ENCODE measurements at regions not wholly inside any gene's neighbourhood (a gene's known extent, or its start where the extent isn't known, plus 50 kb on each side); places are given as distances from the start of the nearest gene placed in this dataset.

DNA sequence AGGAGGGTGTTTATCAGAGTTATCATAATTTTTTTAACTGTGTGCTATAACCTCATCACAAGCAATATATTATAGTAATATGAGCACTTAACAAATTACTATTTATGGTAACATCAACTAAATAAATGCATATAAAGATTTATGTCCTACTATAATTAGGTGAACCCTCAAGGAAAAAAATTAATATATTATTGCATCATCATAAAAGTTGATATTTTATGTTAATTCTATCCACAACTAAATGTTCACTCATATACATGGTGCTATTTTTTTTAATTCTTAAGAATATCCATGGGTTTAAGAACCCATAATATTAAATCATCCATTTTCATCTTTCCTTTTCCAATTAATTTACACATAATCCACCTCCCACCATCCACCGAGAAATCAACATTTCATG, 506.0 kb upstream of the USP15 start:
- Histone ChIP-seq H3K4me3 (ENCODE audit: low read length) (no peak overlapping the region), H3K9ac (ENCODE audit: low read depth, low read length) (no peak overlapping the region), H3K27me3 (ENCODE audit: control insufficient read depth, insufficient read depth, low read length) (no peaks in the 10 kb centered on the region), H3K4me1 (ENCODE audit: control insufficient read depth, insufficient read depth, low read length) (no peaks in the 10 kb centered on the region), H3K9me3 (replicated peaks; ENCODE audit: low read length) (no peaks in the 10 kb centered on the region), H3K36me3 (ENCODE audit: insufficient read depth, low read length) (no peaks in the 10 kb centered on the region), H3K4me2 (ENCODE audit: low read length) (no peak overlapping the region)

GRCh38 chr12:61757831-61758505, 502.2 kb upstream of the USP15 start:
- H3K4me3 ChIP-seq (ENCODE audit: low read length), result no peak overlapping the region
- H3K4me2 ChIP-seq (ENCODE audit: low read length), result no peak overlapping the region
- no peaks in the 10 kb centered on the region for H3K9me3 ChIP-seq (replicated peaks; ENCODE audit: low read length)
- no peak overlapping the region for H3K9ac ChIP-seq (ENCODE audit: low read depth, low read length)
- H3K27me3 ChIP-seq (ENCODE audit: control insufficient read depth, insufficient read depth, low read length), result no peaks in the 10 kb centered on the region
- H3K4me1 ChIP-seq (ENCODE audit: control insufficient read depth, insufficient read depth, low read length), result no peaks in the 10 kb centered on the region
- H3K36me3 ChIP-seq (ENCODE audit: insufficient read depth, low read length), result no peaks in the 10 kb centered on the region

DNA sequence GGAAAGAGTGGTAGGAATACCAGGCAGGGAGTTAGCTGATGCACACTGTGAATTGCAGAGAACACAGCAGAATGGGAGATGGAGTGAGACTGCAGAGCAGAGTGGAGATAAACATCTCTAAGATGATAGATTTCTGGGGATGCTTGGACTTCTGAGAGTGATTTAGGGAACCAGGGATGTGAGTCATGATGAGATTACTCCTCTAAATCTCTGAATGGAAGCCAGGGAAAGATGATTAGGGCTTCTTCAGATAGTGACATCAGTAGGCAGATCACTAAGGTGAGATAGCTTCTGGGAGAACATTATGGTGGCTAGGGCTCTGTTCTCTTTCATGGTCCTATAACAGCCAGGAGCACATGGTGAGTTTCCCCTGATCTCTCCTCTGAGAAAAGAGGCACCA, 501.5 kb upstream of the USP15 start:
- Histone ChIP-seq H3K4me1 (ENCODE audit: control insufficient read depth, insufficient read depth, low read length) (no peaks in the 10 kb centered on the region), H3K9ac (ENCODE audit: low read depth, low read length) (no peak overlapping the region), H3K9me3 (replicated peaks; ENCODE audit: low read length) (no peaks in the 10 kb centered on the region), H3K4me2 (ENCODE audit: low read length) (no peak overlapping the region), H3K27me3 (ENCODE audit: control insufficient read depth, insufficient read depth, low read length) (no peaks in the 10 kb centered on the region), H3K4me3 (ENCODE audit: low read length) (no peak overlapping the region), H3K36me3 (ENCODE audit: insufficient read depth, low read length) (no peaks in the 10 kb centered on the region)

GRCh38 chr12:61765926-61766325, 494.3 kb upstream of the USP15 start:
- Histone ChIP-seq H3K9me3 (replicated peaks; ENCODE audit: low read length) (peaks cover 6% of the 10 kb centered on the region), H3K4me3 (ENCODE audit: low read length) (no peak overlapping the region), H3K4me2 (ENCODE audit: low read length) (no peak overlapping the region), H3K27me3 (ENCODE audit: control insufficient read depth, insufficient read depth, low read length) (no peaks in the 10 kb centered on the region), H3K4me1 (ENCODE audit: control insufficient read depth, insufficient read depth, low read length) (no peaks in the 10 kb centered on the region), H3K36me3 (ENCODE audit: insufficient read depth, low read length) (no peaks in the 10 kb centered on the region), H3K9ac (ENCODE audit: low read depth, low read length) (no peak overlapping the region)

- no peaks in the 10 kb centered on the region for H3K27me3 ChIP-seq (ENCODE audit: control insufficient read depth, insufficient read depth, low read length)
- H3K4me3 ChIP-seq (ENCODE audit: low read length), result no peak overlapping the region
- H3K4me1 ChIP-seq (ENCODE audit: control insufficient read depth, insufficient read depth, low read length), result no peaks in the 10 kb centered on the region
- H3K36me3 ChIP-seq (ENCODE audit: insufficient read depth, low read length), result no peaks in the 10 kb centered on the region
- no peaks in the 10 kb centered on the region for H3K9me3 ChIP-seq (replicated peaks; ENCODE audit: low read length)
- no peak overlapping the region for H3K9ac ChIP-seq (ENCODE audit: low read depth, low read length)
- no peak overlapping the region for H3K4me2 ChIP-seq (ENCODE audit: low read length)
Measured at GRCh38 chr12:61780435-61780834, 479.8 kb upstream of the USP15 start.

- no peaks in the 10 kb centered on the region for H3K27me3 ChIP-seq (ENCODE audit: control insufficient read depth, insufficient read depth, low read length)
- H3K4me2 ChIP-seq (ENCODE audit: low read length), result no peak overlapping the region
- no peaks in the 10 kb centered on the region for H3K9me3 ChIP-seq (replicated peaks; ENCODE audit: low read length)
- no peaks in the 10 kb centered on the region for H3K4me1 ChIP-seq (ENCODE audit: control insufficient read depth, insufficient read depth, low read length)
- H3K36me3 ChIP-seq (ENCODE audit: insufficient read depth, low read length), result no peaks in the 10 kb centered on the region
- no peak overlapping the region for H3K4me3 ChIP-seq (ENCODE audit: low read length)
- H3K9ac ChIP-seq (ENCODE audit: low read depth, low read length), result no peak overlapping the region
Measured at GRCh38 chr12:61781021-61781581, 479.1 kb upstream of the USP15 start.

DNA sequence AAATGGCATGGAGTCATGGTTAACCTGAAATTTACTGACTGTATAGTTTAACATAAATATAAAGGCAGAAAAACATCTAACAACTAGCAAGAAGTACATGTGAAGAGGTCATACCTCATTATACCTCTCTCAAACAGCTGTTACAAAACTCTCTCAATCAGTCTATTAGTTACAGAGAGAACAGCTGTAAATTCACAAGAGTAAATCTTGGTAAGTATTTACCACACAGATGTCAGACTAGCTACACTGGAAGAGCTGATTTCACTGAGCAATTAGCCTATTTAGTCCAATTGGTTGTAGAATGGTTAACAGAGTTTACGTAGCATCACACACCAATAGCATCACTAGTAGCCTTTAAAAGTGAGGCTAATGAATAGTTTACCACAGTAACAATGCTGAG, 463.4 kb upstream of the USP15 start:
- Histone ChIP-seq H3K4me2 (ENCODE audit: low read length) (no peak overlapping the region), H3K9me3 (replicated peaks; ENCODE audit: low read length) (peaks cover 3% of the 10 kb centered on the region), H3K27me3 (ENCODE audit: control insufficient read depth, insufficient read depth, low read length) (no peaks in the 10 kb centered on the region), H3K9ac (ENCODE audit: low read depth, low read length) (no peak overlapping the region), H3K4me1 (ENCODE audit: control insufficient read depth, insufficient read depth, low read length) (no peaks in the 10 kb centered on the region), H3K4me3 (ENCODE audit: low read length) (no peak overlapping the region), H3K36me3 (ENCODE audit: insufficient read depth, low read length) (no peaks in the 10 kb centered on the region)

DNA sequence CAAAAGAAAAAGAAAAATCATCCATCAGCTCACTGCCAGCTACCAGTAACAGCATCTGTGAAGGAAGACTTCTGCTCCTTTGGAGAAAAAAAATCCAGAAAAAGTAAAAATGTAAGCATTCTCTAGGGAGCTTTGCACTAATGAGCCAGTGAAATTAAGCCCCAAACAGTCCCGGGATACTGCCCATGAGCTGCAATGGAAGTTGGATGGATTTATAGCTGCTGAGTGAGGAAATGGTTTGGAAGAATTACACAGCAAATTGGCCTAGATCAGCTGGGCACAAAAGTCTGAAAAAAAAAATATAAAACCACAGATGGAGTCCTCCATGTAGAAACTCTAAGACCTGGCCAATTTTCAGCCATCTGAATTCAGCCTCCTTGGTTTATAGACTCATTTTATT, 462.9 kb upstream of the USP15 start:
- Histone ChIP-seq H3K9me3 (replicated peaks; ENCODE audit: low read length) (peaks cover 3% of the 10 kb centered on the region), H3K27me3 (ENCODE audit: control insufficient read depth, insufficient read depth, low read length) (no peaks in the 10 kb centered on the region)

GRCh38 chr12:61798778-61799177, 461.4 kb upstream of the USP15 start:
- no peaks in the 10 kb centered on the region for H3K4me1 ChIP-seq (ENCODE audit: control insufficient read depth, insufficient read depth, low read length)
- H3K36me3 ChIP-seq (ENCODE audit: insufficient read depth, low read length), result no peaks in the 10 kb centered on the region
- H3K4me3 ChIP-seq (ENCODE audit: low read length), result no peak overlapping the region
- no peak overlapping the region for H3K4me2 ChIP-seq (ENCODE audit: low read length)
- H3K9me3 ChIP-seq (replicated peaks; ENCODE audit: low read length), result peaks cover 3% of the 10 kb centered on the region
- H3K9ac ChIP-seq (ENCODE audit: low read depth, low read length), result no peak overlapping the region
- no peaks in the 10 kb centered on the region for H3K27me3 ChIP-seq (ENCODE audit: control insufficient read depth, insufficient read depth, low read length)

More for the DNA sequence above, 462.9 kb upstream of the USP15 start:
- Histone ChIP-seq H3K4me3 (ENCODE audit: low read length) (no peak overlapping the region), H3K9ac (ENCODE audit: low read depth, low read length) (no peak overlapping the region), H3K4me2 (ENCODE audit: low read length) (no peak overlapping the region), H3K36me3 (ENCODE audit: insufficient read depth, low read length) (no peaks in the 10 kb centered on the region), H3K4me1 (ENCODE audit: control insufficient read depth, insufficient read depth, low read length) (no peaks in the 10 kb centered on the region)

DNA sequence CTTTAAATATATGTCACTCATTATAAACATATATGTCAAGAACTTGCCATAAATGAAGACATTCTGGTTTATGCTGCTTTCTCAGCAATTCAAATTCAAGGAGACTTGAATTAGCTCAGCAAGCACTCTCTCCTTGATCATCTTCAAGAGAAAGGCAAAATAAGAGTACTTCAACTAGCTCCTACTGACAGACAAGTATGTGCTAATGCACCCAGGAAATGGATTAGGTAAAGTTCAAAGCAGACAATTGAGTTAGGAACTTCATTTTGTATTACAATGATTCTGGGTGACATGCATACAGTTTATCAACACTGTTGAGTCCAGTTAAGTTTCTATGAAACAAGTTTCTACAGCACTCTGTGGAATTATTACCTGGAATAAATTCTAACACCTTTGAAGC, 455.9 kb upstream of the USP15 start:
- H3K9ac ChIP-seq (ENCODE audit: low read depth, low read length), result no peak overlapping the region
- H3K9me3 ChIP-seq (replicated peaks; ENCODE audit: low read length), result no peaks in the 10 kb centered on the region
- H3K4me2 ChIP-seq (ENCODE audit: low read length), result no peak overlapping the region
- H3K36me3 ChIP-seq (ENCODE audit: insufficient read depth, low read length), result no peaks in the 10 kb centered on the region
- no peak overlapping the region for H3K4me3 ChIP-seq (ENCODE audit: low read length)
- H3K4me1 ChIP-seq (ENCODE audit: control insufficient read depth, insufficient read depth, low read length), result no peaks in the 10 kb centered on the region
- H3K27me3 ChIP-seq (ENCODE audit: control insufficient read depth, insufficient read depth, low read length), result no peaks in the 10 kb centered on the region

- H3K4me1 ChIP-seq (ENCODE audit: control insufficient read depth, insufficient read depth, low read length), result no peaks in the 10 kb centered on the region
- H3K4me2 ChIP-seq (ENCODE audit: low read length), result no peak overlapping the region
- no peak overlapping the region for H3K4me3 ChIP-seq (ENCODE audit: low read length)
- no peaks in the 10 kb centered on the region for H3K27me3 ChIP-seq (ENCODE audit: control insufficient read depth, insufficient read depth, low read length)
- H3K9me3 ChIP-seq (replicated peaks; ENCODE audit: low read length), result no peaks in the 10 kb centered on the region
- H3K9ac ChIP-seq (ENCODE audit: low read depth, low read length), result no peak overlapping the region
- no peaks in the 10 kb centered on the region for H3K36me3 ChIP-seq (ENCODE audit: insufficient read depth, low read length)
Measured at GRCh38 chr12:61808856-61809255, 451.3 kb upstream of the USP15 start.

- H3K9ac ChIP-seq (ENCODE audit: low read depth, low read length), result no peak overlapping the region
- no peak overlapping the region for H3K4me3 ChIP-seq (ENCODE audit: low read length)
- H3K27me3 ChIP-seq (ENCODE audit: control insufficient read depth, insufficient read depth, low read length), result no peaks in the 10 kb centered on the region
- H3K4me1 ChIP-seq (ENCODE audit: control insufficient read depth, insufficient read depth, low read length), result no peaks in the 10 kb centered on the region
- H3K36me3 ChIP-seq (ENCODE audit: insufficient read depth, low read length), result no peaks in the 10 kb centered on the region
- H3K4me2 ChIP-seq (ENCODE audit: low read length), result no peak overlapping the region
- no peaks in the 10 kb centered on the region for H3K9me3 ChIP-seq (replicated peaks; ENCODE audit: low read length)
Measured at GRCh38 chr12:61810486-61810885, 449.7 kb upstream of the USP15 start.
